GM19025 (cell line): ENCODE measurements at regions not wholly inside any gene's neighbourhood (a gene's known extent, or its start where the extent isn't known, plus 50 kb on each side); places are given as distances from the start of the nearest gene placed in this dataset.
"Not testable (repeated sequence)": the region's sequence is repeated elsewhere in the genome, so short reads cannot be mapped to it uniquely, and the experiment has no call there.

ENCODE experiments used
- ATAC-seq: cut with Tn5 transposase; IDR thresholded peaks from one replicate; pipeline ENCODE4 v1.9.1; 2021; ENCODE audit warnings: mild to moderate bottlenecking, low read depth, moderate library complexity; ENCODE audit not compliant: unreplicated experiment

DNA sequence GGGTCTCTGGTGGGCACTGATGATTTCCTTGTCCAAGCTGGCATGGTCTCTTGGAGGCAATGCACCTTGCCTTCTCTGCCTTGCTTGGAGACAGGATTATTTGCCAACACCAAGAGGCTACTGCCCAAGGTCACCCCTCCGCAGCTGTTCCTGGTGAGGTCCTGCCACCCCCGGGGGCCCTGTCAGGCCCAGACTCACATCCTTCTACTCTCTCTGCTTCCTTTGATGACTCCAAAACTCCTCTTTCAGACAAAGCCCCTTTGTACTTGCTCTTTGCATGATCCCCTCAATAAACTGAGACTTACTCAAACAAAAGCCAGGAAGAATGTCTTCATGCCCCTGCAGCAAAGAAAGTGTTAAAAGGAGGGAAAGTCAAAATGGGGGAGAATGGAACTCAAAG is 137.7 kb downstream of the MEX3B start:
- no peak for ATAC-seq

DNA sequence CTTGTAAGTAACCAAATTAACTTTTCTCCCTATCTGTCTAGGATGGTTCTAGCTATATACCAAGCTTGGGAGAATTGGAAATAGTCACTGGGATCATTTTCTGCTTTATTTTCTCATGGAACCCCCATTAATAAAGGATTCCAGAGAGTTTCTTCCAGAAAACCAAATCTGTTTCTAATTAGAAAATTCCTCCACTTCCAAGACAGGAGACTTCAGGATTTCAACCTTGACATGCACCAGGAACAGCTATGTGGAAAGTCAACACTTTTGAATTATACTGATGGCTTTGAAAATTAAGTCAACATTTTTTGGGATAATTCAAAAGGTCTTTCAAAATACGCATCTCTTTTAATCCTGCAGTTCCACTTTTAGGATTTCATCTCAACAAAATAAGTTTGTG is 138.3 kb downstream of the MEX3B start:
- ATAC-seq, result no peak

GRCh38 chr15:81905889-81906288 is 139.9 kb downstream of the MEX3B start:
- ATAC-seq, result no peak

- ATAC-seq, result no peak
Measured at GRCh38 chr15:81901319-81901718, 144.5 kb downstream of the MEX3B start.

- ATAC-seq, result no peak
Measured at GRCh38 chr15:81899730-81900129, 146.1 kb downstream of the MEX3B start.

- ATAC-seq, result no peak
Measured at GRCh38 chr15:81899024-81899423, 146.8 kb downstream of the MEX3B start.

- no peak for ATAC-seq
Measured at GRCh38 chr15:81897057-81897677, 148.7 kb downstream of the MEX3B start.

DNA sequence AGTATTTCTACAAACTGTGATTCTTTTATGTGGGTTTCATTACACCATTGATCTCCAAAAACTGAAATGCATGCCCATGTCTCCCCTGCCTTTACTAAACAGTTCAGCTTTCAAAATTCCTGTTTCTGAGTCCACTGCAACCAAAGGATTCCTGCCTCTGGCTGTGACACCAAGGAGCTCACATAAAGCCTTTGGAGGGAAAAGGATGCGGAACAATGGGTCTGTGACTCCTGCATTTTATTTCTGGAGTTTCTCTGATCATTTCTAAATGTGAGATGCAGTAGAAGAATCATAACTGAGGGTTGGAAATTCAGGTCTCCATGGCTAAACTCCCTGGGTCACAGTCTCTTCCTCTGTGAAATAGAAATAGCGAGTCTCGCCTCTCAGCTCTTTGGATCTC is 149.5 kb downstream of the MEX3B start:
- ATAC-seq, result no peak

DNA sequence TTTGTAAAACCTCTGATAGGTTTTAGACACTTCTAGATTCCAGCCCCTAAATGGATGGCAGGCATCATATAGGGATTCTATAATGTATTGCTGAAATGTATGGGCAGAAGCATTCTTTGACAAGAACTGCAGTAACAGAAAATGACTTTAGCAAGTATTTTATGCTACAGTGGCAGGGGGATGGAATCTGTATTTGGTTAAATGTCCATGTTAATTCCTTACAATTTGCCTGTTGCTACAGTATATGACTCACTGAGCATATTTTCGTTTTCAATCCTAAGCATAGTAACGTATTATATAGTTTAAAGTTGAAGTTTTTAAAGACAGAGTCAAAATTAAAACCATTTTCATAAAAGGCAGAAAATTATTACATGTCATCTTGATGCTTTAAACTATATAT is 150.1 kb downstream of the MEX3B start:
- ATAC-seq, result no peak

- no peak for ATAC-seq
Measured at GRCh38 chr15:81894061-81894460, 151.8 kb downstream of the MEX3B start.

DNA sequence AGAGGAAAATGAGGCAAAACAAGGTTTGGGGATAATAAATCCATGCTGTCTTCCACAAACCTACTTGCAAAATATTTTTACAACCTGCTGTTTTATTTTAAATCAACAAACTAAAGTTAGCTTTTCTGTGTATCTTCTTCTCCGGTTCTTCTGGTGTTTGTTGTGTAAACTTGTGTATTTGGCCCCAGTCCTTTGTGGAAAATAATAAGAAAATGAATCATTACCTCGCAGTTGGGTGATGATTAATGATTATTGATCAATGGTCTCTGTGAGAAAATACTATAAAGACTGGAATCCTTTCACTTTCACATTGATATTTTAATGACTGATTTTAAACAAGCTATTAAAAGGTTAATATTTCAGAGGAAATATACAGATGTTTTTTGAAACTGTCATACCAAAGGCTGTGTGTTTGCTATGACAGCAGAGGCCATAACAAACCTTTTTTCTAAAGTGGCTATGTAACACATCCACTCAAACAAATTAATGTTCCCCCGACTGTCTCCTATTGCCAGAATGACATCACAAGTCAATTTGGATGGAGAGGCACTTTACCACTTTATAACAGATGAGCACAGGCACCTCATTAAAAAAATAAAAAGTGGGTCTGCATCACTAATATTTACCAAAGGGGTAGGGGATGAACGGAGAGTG is 152.5 kb downstream of the MEX3B start:
- ATAC-seq, result no peak

DNA sequence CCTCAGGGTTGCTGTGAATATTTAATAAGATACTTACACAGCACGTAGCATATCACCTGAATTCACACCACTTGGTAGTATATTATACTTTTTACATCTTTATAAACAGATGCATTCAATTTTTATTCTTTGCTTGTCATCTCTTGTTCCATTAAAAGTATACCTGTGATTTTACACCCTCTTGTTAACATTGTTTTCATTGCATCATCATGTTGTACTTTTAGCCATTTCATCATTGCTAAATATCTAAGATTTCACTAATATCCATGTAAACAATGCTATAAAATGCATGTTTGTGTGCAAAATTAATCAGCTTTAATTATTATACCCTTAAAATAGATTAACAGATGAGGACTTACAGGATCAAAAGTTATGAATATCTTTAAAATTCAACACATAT is 155.3 kb downstream of the MEX3B start:
- no peak for ATAC-seq

DNA sequence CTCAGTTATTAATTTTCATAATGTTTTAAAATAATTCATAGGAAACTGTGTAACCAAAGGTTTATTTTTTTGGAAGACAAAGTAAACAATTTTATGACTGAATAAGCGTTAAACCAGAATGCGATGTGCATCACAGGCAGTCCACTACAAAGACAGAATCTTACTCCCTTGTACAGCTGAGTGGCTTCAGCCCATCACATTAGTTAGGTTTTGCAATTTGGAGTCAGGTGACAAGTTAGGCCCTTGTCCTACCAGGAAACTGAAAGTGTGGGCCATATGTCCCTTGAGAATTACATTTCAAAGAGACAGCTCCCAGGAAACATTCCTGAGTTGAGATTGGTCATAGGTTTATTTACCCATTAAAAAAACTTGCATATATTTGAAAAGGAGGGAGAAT is 156.3 kb downstream of the MEX3B start:
- no peak for ATAC-seq

DNA sequence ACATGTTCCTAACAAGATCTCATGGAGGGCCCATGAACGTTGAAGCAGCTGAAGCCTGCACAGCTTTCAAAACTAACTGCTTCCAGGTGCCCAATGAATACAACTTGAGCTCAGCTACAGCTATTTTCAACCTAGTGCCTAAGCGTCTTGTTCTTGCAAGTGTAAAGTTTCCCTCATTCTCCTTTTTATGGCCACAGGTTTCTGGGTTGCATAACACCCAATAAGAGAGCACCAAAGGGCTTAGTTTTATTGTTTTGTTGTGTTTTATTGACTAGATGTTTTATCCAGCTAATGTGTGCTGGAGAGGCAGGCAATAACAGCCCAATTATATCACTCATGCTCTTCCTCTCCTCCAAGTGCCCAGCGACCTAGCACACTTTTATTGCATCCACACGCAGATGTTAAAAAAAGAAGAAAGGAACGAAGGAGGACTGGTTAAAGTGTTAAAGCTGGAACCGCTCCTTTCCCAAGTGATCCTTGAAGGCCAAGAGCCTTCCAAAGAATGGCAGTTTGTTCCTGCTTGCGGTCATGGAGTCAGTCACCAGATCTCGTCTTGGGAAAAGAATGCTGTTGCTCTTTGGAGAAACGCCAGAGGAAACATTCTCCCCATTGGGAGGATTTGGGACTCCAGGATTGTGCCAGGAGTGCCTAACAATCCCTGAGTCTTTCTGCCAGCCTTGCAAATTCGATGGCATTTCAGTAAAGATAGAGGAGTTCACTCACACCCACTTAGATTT is 156.9 kb downstream of the MEX3B start:
- no peak for ATAC-seq

GRCh38 chr15:81887912-81888311 is 157.9 kb downstream of the MEX3B start:
- no peak for ATAC-seq

DNA sequence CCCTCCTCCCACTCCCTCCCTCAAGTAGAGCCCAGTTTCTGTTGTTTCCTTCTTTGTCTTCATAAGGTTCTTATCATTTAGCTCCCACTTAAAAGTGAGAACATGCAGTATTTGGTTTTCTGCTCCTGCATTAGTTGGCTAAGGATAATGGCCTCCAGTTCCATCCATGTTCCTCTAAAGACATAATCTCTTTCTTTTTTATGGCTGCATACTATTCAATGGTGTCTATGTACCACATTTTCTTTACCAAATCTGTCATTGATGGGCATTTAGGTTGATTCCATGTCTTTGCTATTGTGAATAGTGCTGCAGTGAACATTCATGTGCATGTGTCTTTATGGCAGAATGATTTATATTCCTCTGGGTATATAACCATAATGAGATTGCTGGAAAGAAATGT is 158.6 kb downstream of the MEX3B start:
- ATAC-seq, result not testable (repeated sequence)

- ATAC-seq, result no peak
Measured at GRCh38 chr15:81886591-81886990, 159.2 kb downstream of the MEX3B start.

DNA sequence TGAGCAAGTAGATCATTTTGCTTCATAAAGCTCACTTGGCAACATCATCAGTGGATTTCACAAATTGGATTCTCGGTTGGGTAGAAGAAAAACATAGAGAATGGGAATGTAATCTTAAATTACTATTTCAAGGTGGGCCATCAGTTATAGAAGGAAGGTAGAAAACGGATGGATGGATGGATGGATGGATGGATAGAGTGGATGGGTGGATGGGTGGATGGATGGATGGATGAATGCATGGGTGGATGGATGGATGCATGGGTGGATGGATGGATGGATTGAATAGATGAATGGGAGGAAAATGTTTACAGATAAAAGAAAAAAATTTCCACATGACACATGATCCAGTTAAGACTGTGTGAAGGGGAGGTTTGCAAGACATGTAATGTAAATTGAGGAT is 159.7 kb downstream of the MEX3B start:
- no peak for ATAC-seq

DNA sequence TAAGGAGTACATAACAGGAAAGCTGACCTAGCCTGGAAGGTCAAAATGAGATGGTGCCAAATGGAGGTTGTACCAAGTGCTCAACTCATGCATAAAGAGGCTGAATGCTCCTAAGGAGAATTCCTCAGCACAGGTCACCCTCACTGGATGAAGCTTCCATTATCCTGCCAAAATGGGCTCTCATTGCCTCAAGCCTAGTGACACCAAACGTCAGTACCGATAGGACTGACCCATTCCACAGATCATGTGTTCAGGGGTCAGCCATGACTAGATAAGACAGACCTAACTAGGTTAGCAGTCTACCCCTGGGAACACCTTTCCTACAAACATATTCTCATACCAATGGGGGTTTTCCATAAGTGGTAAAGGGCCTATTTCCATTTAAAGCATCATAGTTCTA is 160.7 kb downstream of the MEX3B start:
- ATAC-seq, result no peak

DNA sequence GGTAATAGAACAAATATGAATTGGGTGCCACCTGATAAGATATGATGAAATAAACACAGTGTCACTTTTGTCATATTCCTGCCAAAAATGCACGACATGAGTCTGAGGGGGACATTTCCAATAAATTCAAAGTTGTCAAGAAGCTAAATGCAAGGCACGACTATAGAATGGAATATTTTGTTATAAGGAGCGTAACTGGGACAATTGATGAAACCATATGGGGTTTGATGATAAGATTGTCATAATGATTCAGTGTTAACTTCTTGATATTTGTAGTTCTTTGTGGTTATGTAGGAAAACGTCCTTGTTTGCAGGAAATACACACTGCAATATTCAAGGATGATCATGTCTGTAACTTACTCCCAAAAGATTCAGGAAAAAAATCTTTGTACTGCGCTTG is 163.3 kb downstream of the MEX3B start:
- no peak for ATAC-seq

GRCh38 chr15:81880833-81881232 is 165.0 kb downstream of the MEX3B start:
- ATAC-seq, result no peak

- no peak for ATAC-seq
Measured at GRCh38 chr15:81880314-81880713, 165.5 kb downstream of the MEX3B start.
